IMR-90 (cell line): ENCODE measurements at regions not wholly inside any gene's neighbourhood (a gene's known extent, or its start where the extent isn't known, plus 50 kb on each side); places are given as distances from the start of the nearest gene placed in this dataset.

ENCODE experiments used
- ATAC-seq: fragments of 200-7000 bp; cut with Tn5 transposase; 2 replicates; pipeline ENCODE4 v1.9.1; 2020; ENCODE audit warnings: low read depth, mild to moderate bottlenecking, moderate library complexity
- BruUV-seq: library from RNA; stranded (reverse); fragments of 400-500 nt; replicated peaks from 2 replicates; lab custom pipeline; 2021; lab: Mats Ljungman, UMichigan
- CTCF ChIA-PET: fragments of 300-600 bp; formaldehyde crosslinking; extraction: SDS; loops from one replicate; lab custom pipeline; 2021; ENCODE audit warnings: antibody characterized with exemption; lab: Yijun Ruan, JAX
- POLR2A ChIA-PET: fragments of 300-600 bp; sonication (Branson Sonifier 250); formaldehyde crosslinking; loops from one replicate; lab custom pipeline; 2022; ENCODE audit warnings: antibody characterized with exemption; ENCODE audit not compliant: unreplicated experiment; lab: Charles Lee
- DNase-seq: peaks from one replicate; pipeline ENCODE4 v3.0.0; 2013
- H2AFZ ChIP-seq: replicated peaks from 2 replicates; pipeline ENCODE3; 2013; ENCODE audit warnings: low read length, mild to moderate bottlenecking; ENCODE audit not compliant: poor library complexity
- H2AK5ac ChIP-seq: 2 replicates; pipeline ENCODE4 v1.6.1; 2013; ENCODE audit warnings: low read depth, low read length, inconsistent platforms
- H2AK9ac ChIP-seq: replicated peaks from 2 replicates; pipeline ENCODE3; 2013; ENCODE audit warnings: mild to moderate bottlenecking, low read depth, low read length, moderate library complexity; ENCODE audit not compliant: poor library complexity
- H2BK120ac ChIP-seq: 2 replicates; pipeline ENCODE4 v1.6.1; 2013; ENCODE audit warnings: low read depth, low read length, inconsistent platforms
- H2BK15ac ChIP-seq: 3 replicates; pipeline ENCODE4 v1.6.1; 2013; ENCODE audit warnings: low read depth, low read length, inconsistent platforms
- H2BK20ac ChIP-seq: 2 replicates; pipeline ENCODE4 v1.6.1; 2013; ENCODE audit warnings: low read depth, mild to moderate bottlenecking, inconsistent platforms, low read length, moderate library complexity
- H2BK5ac ChIP-seq: 2 replicates; pipeline ENCODE4 v1.6.1; 2013; ENCODE audit warnings: mild to moderate bottlenecking, low read depth, low read length, inconsistent platforms; ENCODE audit not compliant: poor library complexity, severe bottlenecking
- H3K14ac ChIP-seq: replicated peaks from 2 replicates; pipeline ENCODE4 v1.6.1; 2013; ENCODE audit warnings: low read depth, low read length, inconsistent platforms
- H3K18ac ChIP-seq: 2 replicates; pipeline ENCODE4 v1.6.1; 2013; ENCODE audit warnings: low read depth, low read length, control low read depth
- H3K23ac ChIP-seq: 2 replicates; pipeline ENCODE4 v1.6.1; 2013; ENCODE audit warnings: low read depth, low read length, inconsistent platforms
- H3K27ac ChIP-seq: 2 replicates; pipeline ENCODE4 v1.5.1; 2013; ENCODE audit warnings: mild to moderate bottlenecking, control low read depth, low read length; ENCODE audit not compliant: insufficient read depth
- H3K27me3 ChIP-seq: 2 replicates; pipeline ENCODE4 v1.6.1; 2013; ENCODE audit warnings: low read length; ENCODE audit not compliant: control insufficient read depth, insufficient read depth
- H3K36me3 ChIP-seq: 2 replicates; pipeline ENCODE4 v1.6.1; 2013; ENCODE audit warnings: low read length, mixed read lengths; ENCODE audit not compliant: control insufficient read depth, insufficient read depth
- H3K4ac ChIP-seq: 2 replicates; pipeline ENCODE4 v1.6.1; 2013; ENCODE audit warnings: low read depth, low read length, inconsistent platforms
- H3K4me1 ChIP-seq: 2 replicates; pipeline ENCODE4 v1.6.1; 2013; ENCODE audit warnings: low read length, mixed read lengths; ENCODE audit not compliant: control insufficient read depth, insufficient read depth
- H3K4me2 ChIP-seq: 2 replicates; pipeline ENCODE4 v1.6.1; 2013; ENCODE audit warnings: low read depth, mild to moderate bottlenecking, control low read depth, low read length, moderate library complexity
- H3K4me3 ChIP-seq: 2 replicates; pipeline ENCODE4 v1.5.1; 2013; ENCODE audit warnings: low read depth, mild to moderate bottlenecking, control low read depth, low read length, moderate library complexity; ENCODE audit not compliant: insufficient read depth
- H3K56ac ChIP-seq: 2 replicates; pipeline ENCODE4 v1.6.1; 2013; ENCODE audit warnings: low read length, inconsistent platforms; ENCODE audit not compliant: insufficient read depth; ENCODE audit errors: extremely low read depth
- H3K79me1 ChIP-seq, 2 experiments: 2 replicates each; pipeline ENCODE4 v1.6.1; 2013; ENCODE audit warnings: low read length in 2 of 2, inconsistent platforms in 1 of 2, low read depth in 1 of 2
- H3K9ac ChIP-seq: 2 replicates; pipeline ENCODE4 v1.6.1; 2013; ENCODE audit warnings: low read depth, low read length, control low read depth
- H3K9me1 ChIP-seq: 2 replicates; pipeline ENCODE4 v1.6.1; 2013; ENCODE audit warnings: low read length, inconsistent platforms; ENCODE audit not compliant: insufficient read depth
- H3K9me3 ChIP-seq: 2 replicates; pipeline ENCODE4 v1.6.1; 2013; ENCODE audit warnings: low read length; ENCODE audit not compliant: control insufficient read depth, insufficient read depth
- H4K20me1 ChIP-seq: 2 replicates; pipeline ENCODE4 v1.6.1; 2013; ENCODE audit warnings: low read length, inconsistent platforms; ENCODE audit not compliant: insufficient read depth
- H4K5ac ChIP-seq: 2 replicates; pipeline ENCODE4 v1.6.1; 2013; ENCODE audit warnings: mild to moderate bottlenecking, low read depth, low read length, control low read depth
- H4K8ac ChIP-seq, 2 experiments: 2 replicates each; pipeline ENCODE4 v1.6.1; 2013; ENCODE audit warnings: low read depth in 2 of 2, low read length in 2 of 2, control low read depth in 1 of 2, inconsistent platforms in 1 of 2
- H4K91ac ChIP-seq: 2 replicates; pipeline ENCODE4 v1.6.1; 2013; ENCODE audit warnings: low read depth, low read length, inconsistent platforms; ENCODE audit not compliant: insufficient read depth
- BHLHE40 ChIP-seq: fragments of 150-350 bp; IDR thresholded peaks from 2 replicates; pipeline ENCODE4 v1.6.1; 2016; ENCODE audit warnings: mild to moderate bottlenecking, low read depth, low read length
- CEBPB ChIP-seq: IDR thresholded peaks from 2 replicates; pipeline ENCODE4 v1.6.1; 2012; ENCODE audit warnings: low read depth, low read length, improper control_type of control experiment
- CHD1 ChIP-seq: IDR thresholded peaks from 2 replicates; pipeline ENCODE4 v1.6.1; 2012; ENCODE audit warnings: low read depth, low read length, improper control_type of control experiment
- CTCF ChIP-seq: conservative IDR thresholded peaks from 2 replicates; pipeline ENCODE4 v1.5.1; 2012; ENCODE audit warnings: mild to moderate bottlenecking, low read depth, low read length, improper control_type of control experiment
- ELK1 ChIP-seq: fragments of 150-350 bp; IDR thresholded peaks from 2 replicates; pipeline ENCODE4 v1.6.1; 2016; ENCODE audit warnings: low read depth, mild to moderate bottlenecking, low read length, moderate library complexity, borderline replicate concordance
- FOS ChIP-seq: fragments of 150-350 bp; IDR thresholded peaks from 2 replicates; pipeline ENCODE4 v1.6.1; 2016; ENCODE audit warnings: low read depth, low read length
- MAFK ChIP-seq: IDR thresholded peaks from 2 replicates; pipeline ENCODE4 v1.6.1; 2012; ENCODE audit warnings: low read depth, low read length, improper control_type of control experiment
- MAZ ChIP-seq: IDR thresholded peaks from 2 replicates; pipeline ENCODE4 v1.6.1; 2012; ENCODE audit warnings: low read depth, mild to moderate bottlenecking, low read length, improper control_type of control experiment, moderate library complexity, borderline replicate concordance
- MXI1 ChIP-seq: IDR thresholded peaks from 2 replicates; pipeline ENCODE4 v1.6.1; 2012; ENCODE audit warnings: low read depth, mild to moderate bottlenecking, low read length, moderate library complexity, borderline replicate concordance
- NFE2L2 ChIP-seq: fragments of 150-350 bp; IDR thresholded peaks from 2 replicates; pipeline ENCODE4 v1.6.1; 2016; ENCODE audit warnings: low read depth, mild to moderate bottlenecking, low read length
- POLR2A ChIP-seq: IDR thresholded peaks from 2 replicates; pipeline ENCODE4 v1.6.1; 2012; ENCODE audit warnings: mild to moderate bottlenecking, low read depth, low read length
- RAD21 ChIP-seq: IDR thresholded peaks from 2 replicates; pipeline ENCODE4 v1.6.1; 2012; ENCODE audit warnings: low read length, improper control_type of control experiment
- RCOR1 ChIP-seq: IDR thresholded peaks from 2 replicates; pipeline ENCODE4 v1.6.1; 2012; ENCODE audit warnings: mild to moderate bottlenecking, low read length, improper control_type of control experiment; ENCODE audit not compliant: insufficient replicate concordance
- RFX5 ChIP-seq: IDR thresholded peaks from 2 replicates; pipeline ENCODE4 v1.8.0; 2012; ENCODE audit warnings: low read depth, mild to moderate bottlenecking, low read length, moderate library complexity
- SMC3 ChIP-seq: fragments of 150-350 bp; IDR thresholded peaks from 2 replicates; pipeline ENCODE4 v1.6.1; 2016; ENCODE audit warnings: low read depth, mild to moderate bottlenecking, antibody characterized with exemption, low read length, moderate library complexity
- USF2 ChIP-seq: fragments of 150-350 bp; IDR thresholded peaks from 2 replicates; pipeline ENCODE4 v1.6.1; 2017; ENCODE audit warnings: mild to moderate bottlenecking, antibody characterized with exemption, low read length, low read depth
- WGBS, 2 experiments: methylation state at CpG; one replicate each; pipeline versions ENCODE4 v1.1.5 to v1.1.7; 2013; ENCODE audit warnings: missing lambda C conversion rate in 2 of 2; ENCODE audit not compliant: insufficient read length in 1 of 2; ENCODE audit errors: extremely low coverage in 2 of 2; 5-methylcytosine and 5-hydroxymethylcytosine counted together
- dilution Hi-C: fragments of 300-500 bp; cut with HindIII; formaldehyde crosslinking; loops from one replicate; pipeline ENCODE4 v1.14.3; 2018; ENCODE audit warnings: low sequenced_read_pairs; ENCODE audit not compliant: unreplicated experiment
- in situ Hi-C: fragments of 300-500 bp; cut with MboI; formaldehyde crosslinking; loops from 3 replicates; pipeline ENCODE4 v1.14.3; 2019; ENCODE audit warnings: low sequenced_read_pairs, inconsistent platforms, mixed read lengths
- intact Hi-C: fragments of 100-400 bp; cut with micrococcal nuclease; formaldehyde crosslinking; loops from 2 replicates; pipeline ENCODE4 v1.10.0; 2022

GRCh38 chr2:241957276-241957675 is 87.7 kb downstream of the RTP5 start:
- in situ Hi-C loops: no loop called here
- no peak overlapping the region for H2AFZ ChIP-seq
- H2BK120ac ChIP-seq: no peak overlapping the region
- no peaks in the 10 kb centered on the region for H3K79me1 ChIP-seq
- no TSS peak for BruUV-seq
- no peak for TF ChIP-seq CTCF
- TF ChIP-seq BHLHE40: no peak
- no peak for TF ChIP-seq USF2
- TF ChIP-seq CEBPB: no peak
- TF ChIP-seq RAD21: no peak
- TF ChIP-seq MAZ: no peak
- no peak for TF ChIP-seq SMC3
- no peak for TF ChIP-seq CHD1
- no peak for TF ChIP-seq POLR2A
- TF ChIP-seq FOS: no peak
- TF ChIP-seq RFX5: no peak
- no peak for TF ChIP-seq NFE2L2
- no peak for TF ChIP-seq RCOR1
- TF ChIP-seq ELK1: no peak
- no peak for TF ChIP-seq MXI1
- TF ChIP-seq MAFK: no peak
- 73% methylated on average over 5 of the region's 14 CpGs; no CpG with 5 or more reads in 1 of the 2 experiments for WGBS, 2 experiments
- H2AK9ac ChIP-seq: no peak overlapping the region
- no peak for ATAC-seq
- H4K91ac ChIP-seq: no peak overlapping the region
- no peak overlapping the region for H3K4me3 ChIP-seq
- no peak overlapping the region for H2BK15ac ChIP-seq
- ChIA-PET CTCF (no interaction called here), POLR2A (no interaction called here)
- no peak overlapping the region for H4K8ac ChIP-seq
- H3K9me3 ChIP-seq: no peaks in the 10 kb centered on the region
- H3K4me2 ChIP-seq: no peak overlapping the region
- H4K20me1 ChIP-seq: no peaks in the 10 kb centered on the region
- dilution Hi-C loops: no loop called here
- H2BK5ac ChIP-seq: no peak overlapping the region
- no peaks in the 10 kb centered on the region for H3K36me3 ChIP-seq
- no peak overlapping the region for H3K56ac ChIP-seq
- intact Hi-C loops: no loop called here
- H3K9ac ChIP-seq: no peak overlapping the region
- H3K27ac ChIP-seq: no peak overlapping the region
- no peak overlapping the region for H3K18ac ChIP-seq
- no peak overlapping the region for H3K14ac ChIP-seq
- no peak for DNase-seq
- H3K4me1 ChIP-seq: no peaks in the 10 kb centered on the region
- no peak overlapping the region for H3K4ac ChIP-seq
- no peak overlapping the region for H3K23ac ChIP-seq
- H3K9me1 ChIP-seq: no peaks in the 10 kb centered on the region
- H4K5ac ChIP-seq: no peak overlapping the region
- no peak overlapping the region for H2BK20ac ChIP-seq
- peaks cover 22% of the 10 kb centered on the region for H3K27me3 ChIP-seq
- no peak overlapping the region for H2AK5ac ChIP-seq
